ENCODE measurements at regions not wholly inside any gene's neighbourhood (a gene's known extent, or its start where the extent isn't known, plus 50 kb on each side); places are given as distances from the start of the nearest gene placed in this dataset.

GRCh38 chr5:104573949-104574709 lies 1011.5 kb upstream of the NUDT12 start:
- intact Hi-C loops (cut with DNase I): no loop called here
- WGBS (ENCODE audit: insufficient coverage, low coverage, low lambda C conversion rate, missing lambda C conversion rate): 58% methylated on average over 4 of the region's 4 CpGs
- Histone ChIP-seq H3K36me3 (no peaks in the 10 kb centered on the region), H3K9me3 (no peaks in the 10 kb centered on the region), H3K4me1 (no peaks in the 10 kb centered on the region), H3K27me3 (no peaks in the 10 kb centered on the region), H3K4me3 (no peak overlapping the region), H3K27ac (no peak overlapping the region)
- no peak for ATAC-seq
- TF ChIP-seq, protein P1, sequence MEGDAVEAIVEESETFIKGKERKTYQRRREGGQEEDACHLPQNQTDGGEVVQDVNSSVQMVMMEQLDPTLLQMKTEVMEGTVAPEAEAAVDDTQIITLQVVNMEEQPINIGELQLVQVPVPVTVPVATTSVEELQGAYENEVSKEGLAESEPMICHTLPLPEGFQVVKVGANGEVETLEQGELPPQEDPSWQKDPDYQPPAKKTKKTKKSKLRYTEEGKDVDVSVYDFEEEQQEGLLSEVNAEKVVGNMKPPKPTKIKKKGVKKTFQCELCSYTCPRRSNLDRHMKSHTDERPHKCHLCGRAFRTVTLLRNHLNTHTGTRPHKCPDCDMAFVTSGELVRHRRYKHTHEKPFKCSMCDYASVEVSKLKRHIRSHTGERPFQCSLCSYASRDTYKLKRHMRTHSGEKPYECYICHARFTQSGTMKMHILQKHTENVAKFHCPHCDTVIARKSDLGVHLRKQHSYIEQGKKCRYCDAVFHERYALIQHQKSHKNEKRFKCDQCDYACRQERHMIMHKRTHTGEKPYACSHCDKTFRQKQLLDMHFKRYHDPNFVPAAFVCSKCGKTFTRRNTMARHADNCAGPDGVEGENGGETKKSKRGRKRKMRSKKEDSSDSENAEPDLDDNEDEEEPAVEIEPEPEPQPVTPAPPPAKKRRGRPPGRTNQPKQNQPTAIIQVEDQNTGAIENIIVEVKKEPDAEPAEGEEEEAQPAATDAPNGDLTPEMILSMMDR (IDR thresholded peaks at IDR 0.05): no peak
- TF ChIP-seq POLR2A (IDR thresholded peaks at IDR 0.05): no peak
- DNase-seq: no peak

DNA sequence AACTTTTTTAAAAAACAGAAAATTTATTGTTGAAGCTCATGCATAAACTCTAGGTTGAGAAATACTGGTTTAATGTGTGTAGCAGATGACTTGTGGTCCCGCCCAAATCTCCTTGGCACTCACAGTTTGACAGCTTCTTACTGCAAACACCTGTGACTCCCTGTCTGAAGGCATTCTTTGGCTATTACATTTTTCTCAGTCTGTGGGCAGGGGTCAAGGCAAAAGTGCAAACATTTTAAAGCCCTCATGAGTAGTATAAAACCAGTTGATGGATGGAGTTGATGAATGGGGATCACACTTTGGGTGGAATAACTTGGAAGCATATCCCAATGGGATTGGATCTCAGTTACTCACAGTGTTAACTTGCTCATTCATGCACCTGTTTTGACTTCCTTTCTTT lies 1007.0 kb upstream of the NUDT12 start:
- Histone ChIP-seq H3K27me3 (no peaks in the 10 kb centered on the region), H3K4me3 (no peak overlapping the region), H3K4me1 (no peaks in the 10 kb centered on the region), H3K27ac (no peak overlapping the region), H3K9me3 (no peaks in the 10 kb centered on the region), H3K36me3 (no peaks in the 10 kb centered on the region)
- TF ChIP-seq POLR2A (IDR thresholded peaks at IDR 0.05): no peak
- TF ChIP-seq, protein P1 (IDR thresholded peaks at IDR 0.05): no peak
- intact Hi-C loops (cut with DNase I): no loop called here
- DNase-seq (no peak), ATAC-seq (no peak)
- WGBS (ENCODE audit: insufficient coverage, low coverage, low lambda C conversion rate, missing lambda C conversion rate): 69% methylated on average over 1 of the region's 1 CpG

GRCh38 chr5:104564530-104564929 lies 1001.9 kb upstream of the NUDT12 start:
- ATAC-seq (no peak), DNase-seq (no peak)
- no peak overlapping the region for H3K4me3 ChIP-seq
- H3K36me3 ChIP-seq: no peaks in the 10 kb centered on the region
- intact Hi-C loops (cut with DNase I): no loop called here
- H3K4me1 ChIP-seq: no peaks in the 10 kb centered on the region
- no peak overlapping the region for H3K27ac ChIP-seq
- H3K9me3 ChIP-seq: no peaks in the 10 kb centered on the region
- 96% methylated on average over 4 of the region's 4 CpGs for WGBS (ENCODE audit: insufficient coverage, low coverage, low lambda C conversion rate, missing lambda C conversion rate)
- H3K27me3 ChIP-seq: no peaks in the 10 kb centered on the region
- TF ChIP-seq, protein P1 (IDR thresholded peaks at IDR 0.05): no peak
- no peak for TF ChIP-seq POLR2A (IDR thresholded peaks at IDR 0.05)

DNA sequence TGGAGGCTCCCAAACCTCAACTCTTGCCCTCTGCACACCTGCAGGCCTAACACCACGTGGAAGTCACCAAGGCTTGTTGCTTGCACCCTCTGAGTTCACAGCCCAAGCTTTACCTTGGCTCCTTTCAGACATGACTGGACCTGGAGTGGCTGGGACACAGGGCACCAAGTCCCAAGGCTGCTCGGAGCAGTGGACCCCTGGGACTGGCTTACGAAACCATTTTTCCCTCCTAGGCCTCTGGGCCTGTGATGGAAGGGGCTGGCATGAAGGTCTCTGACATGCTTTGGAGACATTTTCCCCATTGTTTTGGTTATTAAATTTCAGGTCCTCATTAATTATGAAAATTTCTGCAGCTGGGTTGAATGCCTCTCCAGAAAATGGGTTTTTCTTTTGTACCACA lies 994.4 kb upstream of the NUDT12 start:
- intact Hi-C loops (cut with DNase I): no loop called here
- WGBS (ENCODE audit: insufficient coverage, low coverage, low lambda C conversion rate, missing lambda C conversion rate): 0% methylated on average over 1 of the region's 3 CpGs

More for the DNA sequence above, 994.4 kb upstream of the NUDT12 start:
- Histone ChIP-seq H3K27me3 (no peaks in the 10 kb centered on the region), H3K4me1 (no peaks in the 10 kb centered on the region), H3K4me3 (no peak overlapping the region), H3K36me3 (no peaks in the 10 kb centered on the region), H3K27ac (no peak overlapping the region), H3K9me3 (no peaks in the 10 kb centered on the region)
- ATAC-seq (no peak), DNase-seq (no peak)
- TF ChIP-seq, protein P1 (IDR thresholded peaks at IDR 0.05): no peak
- no peak for TF ChIP-seq POLR2A (IDR thresholded peaks at IDR 0.05)

Measured in right lobe of liver (tissue), 6 donors.